Spleen (tissue), 7 donors: ENCODE measurements at regions not wholly inside any gene's neighbourhood (a gene's known extent, or its start where the extent isn't known, plus 50 kb on each side); places are given as distances from the start of the nearest gene placed in this dataset.

Experiments
- CTCF ChIP-seq, 11 experiments: fragments of 200-600 bp in 7 of 11; fragments of 450-650 bp in 4 of 11; sonication (generic) in 4 of 11; IDR thresholded peaks in 8 of 11; conservative IDR thresholded peaks in 3 of 11; 1 replicate in 7 of 11; 2 replicates in 4 of 11; pipeline versions ENCODE4 v1.4.0 to v1.8.0; 2016 to 2021; ENCODE audit warnings: antibody characterized with exemption in 11 of 11, inconsistent platforms in 4 of 11, mild to moderate bottlenecking in 1 of 11
- POLR2A ChIP-seq, 3 donors: fragments of 450-650 bp; IDR thresholded peaks; one replicate each; pipeline ENCODE4 v1.5.1; 2017; ENCODE audit warnings: antibody characterized with exemption in 3 of 3, mild to moderate bottlenecking in 1 of 3
- donor health status: DM: no; HTN: no; CAD: no; lungs with moderate emphysema.
- donor health status: DM: no; HTN: no; CAD: no.
- donor health status: DM: no; HTN: no; CAD: no.

DNA sequence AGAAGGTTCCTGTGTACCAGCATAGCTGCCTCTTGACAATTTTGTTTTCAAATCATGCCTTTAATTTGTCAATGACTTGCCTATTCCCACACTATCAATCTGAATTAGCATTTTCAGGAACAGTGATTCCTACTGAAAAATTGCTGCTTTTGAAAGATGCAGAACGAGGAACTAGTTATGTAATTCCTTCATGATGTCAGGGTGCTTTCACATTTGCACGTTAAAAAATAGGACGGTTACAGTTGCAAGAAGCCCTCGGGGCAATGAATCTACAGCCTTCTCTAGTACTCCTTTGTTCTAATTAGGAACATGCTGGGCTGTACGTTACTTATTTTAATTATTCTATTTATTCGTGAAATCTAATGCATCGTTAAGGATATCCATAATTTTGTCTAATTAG is 253.9 kb downstream of the OTUD1 start:
- TF ChIP-seq POLR2A (IDR thresholded peaks at IDR 0.05) (no peak), CTCF (IDR thresholded peaks at IDR 0.05 in 8 of 11, conservative IDR thresholded peaks at IDR 0.05 in 3 of 11) (no peak)
